Transverse colon (tissue), 3 donors: ENCODE measurements at regions not wholly inside any gene's neighbourhood (a gene's known extent, or its start where the extent isn't known, plus 50 kb on each side); places are given as distances from the start of the nearest gene placed in this dataset.

ENCODE experiments used
- POLR2A ChIP-seq: fragments of 450-650 bp; IDR thresholded peaks from one replicate; pipeline ENCODE4 v1.6.1; 2016; ENCODE audit warnings: antibody characterized with exemption, mild to moderate bottlenecking, moderate library complexity
- TF ChIP-seq, protein P1 (sequence below), 5 experiments: fragments of 200-600 bp in 3 of 5; fragments of 450-650 bp in 2 of 5; sonication (generic) in 3 of 5; IDR thresholded peaks; 1 replicate in 2 of 5; 2 replicates in 3 of 5; pipeline ENCODE4 v1.5.1; 2016 to 2017; ENCODE audit warnings: antibody characterized with exemption in 5 of 5, inconsistent platforms in 3 of 5, mild to moderate bottlenecking in 2 of 5, moderate library complexity in 1 of 5

DNA sequence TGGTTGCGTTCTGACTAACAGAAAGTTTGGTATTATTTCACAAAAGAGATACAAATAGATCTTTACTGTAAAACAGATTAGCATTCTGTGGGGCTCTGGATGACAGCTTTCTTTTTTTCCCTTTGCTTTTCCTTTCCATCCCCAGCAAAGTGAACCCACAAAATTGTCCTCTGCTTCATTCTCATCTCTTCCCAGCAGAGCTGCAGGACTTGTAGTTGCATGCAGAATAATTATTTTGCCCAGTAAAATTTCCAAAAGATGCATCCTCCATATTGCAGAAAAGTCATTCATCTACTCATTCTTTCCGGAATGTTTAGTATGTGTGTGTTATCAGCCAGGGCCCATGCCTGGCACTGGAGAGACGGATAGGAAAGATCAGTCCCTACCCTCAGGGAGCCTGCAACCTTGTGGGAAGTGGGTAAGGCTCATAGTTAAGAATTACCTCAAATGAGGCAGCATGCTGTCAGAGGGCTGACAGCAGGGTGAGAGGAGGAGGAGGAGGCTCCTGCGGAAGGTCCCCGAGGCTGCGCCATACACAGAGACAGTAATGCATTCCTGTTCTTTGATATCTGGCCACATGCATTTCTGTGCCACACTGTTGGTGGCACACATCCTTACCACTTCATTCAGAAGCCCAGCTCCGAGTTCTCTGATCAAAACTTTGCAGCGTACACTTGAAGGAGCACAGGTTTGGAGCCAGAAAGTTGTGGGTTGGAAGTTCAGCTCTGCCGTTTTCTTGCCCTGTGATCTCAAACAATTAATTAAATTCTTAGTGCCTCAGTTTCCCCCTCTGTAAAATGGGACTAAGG, 225.4 kb downstream of the MYCN start:
- TF ChIP-seq, protein P1, sequence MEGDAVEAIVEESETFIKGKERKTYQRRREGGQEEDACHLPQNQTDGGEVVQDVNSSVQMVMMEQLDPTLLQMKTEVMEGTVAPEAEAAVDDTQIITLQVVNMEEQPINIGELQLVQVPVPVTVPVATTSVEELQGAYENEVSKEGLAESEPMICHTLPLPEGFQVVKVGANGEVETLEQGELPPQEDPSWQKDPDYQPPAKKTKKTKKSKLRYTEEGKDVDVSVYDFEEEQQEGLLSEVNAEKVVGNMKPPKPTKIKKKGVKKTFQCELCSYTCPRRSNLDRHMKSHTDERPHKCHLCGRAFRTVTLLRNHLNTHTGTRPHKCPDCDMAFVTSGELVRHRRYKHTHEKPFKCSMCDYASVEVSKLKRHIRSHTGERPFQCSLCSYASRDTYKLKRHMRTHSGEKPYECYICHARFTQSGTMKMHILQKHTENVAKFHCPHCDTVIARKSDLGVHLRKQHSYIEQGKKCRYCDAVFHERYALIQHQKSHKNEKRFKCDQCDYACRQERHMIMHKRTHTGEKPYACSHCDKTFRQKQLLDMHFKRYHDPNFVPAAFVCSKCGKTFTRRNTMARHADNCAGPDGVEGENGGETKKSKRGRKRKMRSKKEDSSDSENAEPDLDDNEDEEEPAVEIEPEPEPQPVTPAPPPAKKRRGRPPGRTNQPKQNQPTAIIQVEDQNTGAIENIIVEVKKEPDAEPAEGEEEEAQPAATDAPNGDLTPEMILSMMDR (IDR thresholded peaks at IDR 0.05): no peak
- TF ChIP-seq POLR2A: no peak
